ENCODE measurements at regions not wholly inside any gene's neighbourhood (a gene's known extent, or its start where the extent isn't known, plus 50 kb on each side); places are given as distances from the start of the nearest gene placed in this dataset.

GRCh38 chr1:198099755-198100154, 57.0 kb upstream of the NEK7 start:
- Histone ChIP-seq H3K4me3 (no peak overlapping the region), H2AFZ (ENCODE audit: low read depth, low read length) (no peak overlapping the region), H3K36me3 (ENCODE audit: control insufficient read depth, insufficient read depth, low read length) (no peaks in the 10 kb centered on the region), H3K9me1 (ENCODE audit: control insufficient read depth, insufficient read depth, low read length) (no peaks in the 10 kb centered on the region), H3K79me2 (ENCODE audit: control insufficient read depth, insufficient read depth, low read length) (no peaks in the 10 kb centered on the region), H3K27me3 (ENCODE audit: control insufficient read depth in 2 of 2, insufficient read depth in 2 of 2, low read length in 2 of 2) (no peaks in the 10 kb centered on the region), H4K20me1 (replicated peaks; ENCODE audit: control insufficient read depth, insufficient read depth, low read length) (no peaks in the 10 kb centered on the region), H3K4me1 (replicated peaks in 1 of 2; ENCODE audit: control insufficient read depth in 2 of 2, insufficient read depth in 2 of 2, low read length in 2 of 2) (no peaks in the 10 kb centered on the region), H3K4me2 (ENCODE audit: insufficient read depth, low read length) (no peak overlapping the region), H3K9ac (ENCODE audit: insufficient read depth in 1 of 2, low read depth in 2 of 2, low read length in 2 of 2) (no peak overlapping the region), H3K9me3 (replicated peaks; ENCODE audit: control insufficient read depth, insufficient read depth, low read depth, low read length) (no peaks in the 10 kb centered on the region), H3K27ac (ENCODE audit: extremely low read depth, low read depth, low read length) (no peak overlapping the region)
- DNase-seq (ENCODE audit: extremely low read depth in 1 of 4, low spot score in 3 of 4) (no peak), ATAC-seq (no peak), FAIRE-seq (no peak)
- intact Hi-C loops (cut with micrococcal nuclease) (no loop called here), in situ Hi-C loops (cut with MboI) (no loop called here)
- no TSS peak for BruUV-seq (replicated peaks)
- POLR2A ChIA-PET: no interaction called here
- CTCF ChIA-PET (ENCODE audit: low intra/inter-chr PET ratio): no interaction called here
- TF ChIP-seq ZNF511 (CRISPR knock-in tag; IDR thresholded peaks at IDR 0.05) (no peak), CUX1 (CRISPR knock-in tag; IDR thresholded peaks at IDR 0.05) (no peak), ADNP (tag; IDR thresholded peaks at IDR 0.05) (no peak), ZNF124 (CRISPR knock-in tag; IDR thresholded peaks at IDR 0.05) (no peak), NRF1 (conservative IDR thresholded peaks at IDR 0.05 in 1 of 2, IDR thresholded peaks at IDR 0.05 in 1 of 2) (no peak), PTTG1 (tag; IDR thresholded peaks at IDR 0.05; ENCODE audit: low read depth) (no peak)

Data from K562 (cell line).